Upper lobe of left lung (tissue), 4 donors: ENCODE measurements at regions not wholly inside any gene's neighbourhood (a gene's known extent, or its start where the extent isn't known, plus 50 kb on each side); places are given as distances from the start of the nearest gene placed in this dataset.

ENCODE experiments used
- CTCF ChIP-seq, 6 experiments: fragments of 450-650 bp in 4 of 6; fragments of 200-600 bp in 2 of 6; sonication (generic) in 2 of 6; IDR thresholded peaks; one replicate each; pipeline ENCODE4 v1.5.1; 2016 to 2019; ENCODE audit warnings: antibody characterized with exemption in 6 of 6
- EP300 ChIP-seq, 4 donors: sonication (generic); formaldehyde crosslinking; IDR thresholded peaks; one replicate each; pipeline ENCODE4 v1.5.1; 2017; ENCODE audit warnings: antibody characterized with exemption in 4 of 4, control low read depth in 2 of 4
- POLR2A ChIP-seq, 4 donors: fragments of 450-650 bp; IDR thresholded peaks; one replicate each; pipeline ENCODE4 v1.5.1; 2016 to 2017; ENCODE audit warnings: antibody characterized with exemption in 4 of 4, mild to moderate bottlenecking in 2 of 4

DNA sequence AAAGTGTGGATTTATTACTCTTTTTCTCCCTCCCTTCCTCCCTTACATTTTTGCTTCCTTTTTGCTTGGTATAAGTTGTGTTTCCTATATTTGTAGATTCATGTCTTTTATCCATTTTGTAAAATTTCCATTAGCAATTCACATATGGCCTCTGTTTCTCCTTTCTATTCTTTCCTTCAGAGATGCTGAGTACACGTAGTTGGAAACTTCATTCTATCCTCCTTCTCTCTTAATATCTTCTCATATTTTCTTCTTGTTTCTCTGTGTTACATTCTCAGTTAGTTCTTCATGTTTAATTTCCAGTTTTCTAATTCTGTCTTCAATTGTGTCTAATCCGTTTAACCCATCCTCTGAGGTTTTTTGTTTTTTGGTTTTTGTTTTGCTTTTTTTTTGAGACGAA lies 188.9 kb downstream of the ZIC5 start:
- TF ChIP-seq CTCF (IDR thresholded peaks at IDR 0.05) (no peak), EP300 (IDR thresholded peaks at IDR 0.05) (no peak), POLR2A (IDR thresholded peaks at IDR 0.05) (no peak)
